Stimulated activated CD8-positive, alpha-beta memory T cell treated with anti-CD3 and anti-CD28 coated beads, Interleukin-2, amount 100 ng/mL, for 1 hour (primary cell): ENCODE measurements at regions not wholly inside any gene's neighbourhood (a gene's known extent, or its start where the extent isn't known, plus 50 kb on each side); places are given as distances from the start of the nearest gene placed in this dataset.
"Not testable (repeated sequence)": the region's sequence is repeated elsewhere in the genome, so short reads cannot be mapped to it uniquely, and the experiment has no call there.

ENCODE experiments used
- DNase-seq, 2 donors: peaks; one replicate each; pipeline ENCODE4 v3.0.0-alpha.2; 2020; ENCODE audit warnings: low read depth in 2 of 2

DNA sequence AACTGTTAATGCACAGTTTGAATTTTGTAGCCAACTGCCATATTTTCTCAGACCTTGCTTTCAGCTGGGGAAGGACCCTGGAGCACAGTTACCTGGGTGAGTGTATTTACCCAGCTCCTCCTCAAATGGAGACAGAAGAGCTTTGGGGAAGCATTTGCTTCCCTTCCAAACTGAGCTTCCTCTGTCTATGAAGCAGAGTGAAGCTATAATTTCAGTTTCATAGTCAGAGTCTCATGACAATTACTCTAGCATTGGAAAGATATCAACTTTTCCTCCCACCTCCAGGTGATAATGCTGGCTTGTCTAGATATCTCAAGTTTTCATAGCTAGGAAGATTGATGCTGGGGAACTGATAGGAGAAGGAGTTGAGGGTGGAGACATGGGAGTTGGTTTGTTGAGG, 406.4 kb upstream of the CLINT1 start:
- no peak for DNase-seq

DNA sequence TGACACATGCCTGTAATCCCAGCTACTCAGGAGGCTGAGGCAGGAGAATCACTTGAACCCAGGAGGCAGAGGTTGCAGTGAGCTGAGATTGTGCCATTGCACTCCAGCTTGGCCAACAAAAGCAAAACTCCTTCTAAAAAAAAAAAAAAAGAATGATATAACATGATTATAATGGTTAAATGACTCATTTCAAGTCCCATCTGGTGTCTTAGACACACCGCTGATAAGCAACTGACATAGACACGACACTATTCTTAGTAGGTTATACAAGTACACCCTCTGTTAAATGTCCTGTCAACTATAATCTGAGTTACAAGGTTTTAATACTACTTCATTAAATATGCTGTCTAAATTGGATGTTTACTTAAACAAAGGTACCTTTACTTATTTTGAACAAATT, 405.3 kb upstream of the CLINT1 start:
- no peak for DNase-seq

DNA sequence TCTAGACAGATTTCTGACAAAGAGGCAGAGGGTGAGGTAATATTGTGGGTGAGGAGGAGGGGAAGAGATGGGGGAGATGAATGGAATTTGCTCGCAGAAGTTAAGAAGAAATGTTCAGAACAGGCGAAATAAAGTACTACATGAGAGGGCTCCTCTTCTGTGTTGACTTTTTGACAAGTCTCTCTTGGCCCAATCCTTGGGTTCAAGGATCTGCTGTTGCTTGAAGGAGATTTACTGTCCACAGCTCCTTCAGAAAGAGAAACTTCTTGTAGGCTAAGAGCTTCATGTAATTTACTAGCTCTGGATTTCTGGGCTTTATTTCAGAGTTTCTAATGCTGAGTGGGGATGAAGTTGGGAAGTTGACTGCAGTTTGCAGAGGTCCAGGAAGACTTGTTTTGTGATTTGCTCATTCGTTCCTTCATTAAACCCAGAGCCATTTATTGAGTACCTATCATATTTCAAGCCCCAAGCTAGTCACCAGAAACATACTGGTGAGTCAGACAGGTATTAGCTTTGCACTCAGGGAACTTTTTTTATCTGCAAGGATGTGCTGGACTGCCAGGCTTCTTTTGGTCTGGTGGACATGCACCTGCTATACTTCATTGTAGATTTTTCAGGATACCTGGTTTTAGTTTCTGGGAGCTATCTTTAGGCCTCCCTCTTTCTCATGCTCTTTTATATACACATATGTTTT, 402.9 kb upstream of the CLINT1 start:
- DNase-seq = no peak

DNA sequence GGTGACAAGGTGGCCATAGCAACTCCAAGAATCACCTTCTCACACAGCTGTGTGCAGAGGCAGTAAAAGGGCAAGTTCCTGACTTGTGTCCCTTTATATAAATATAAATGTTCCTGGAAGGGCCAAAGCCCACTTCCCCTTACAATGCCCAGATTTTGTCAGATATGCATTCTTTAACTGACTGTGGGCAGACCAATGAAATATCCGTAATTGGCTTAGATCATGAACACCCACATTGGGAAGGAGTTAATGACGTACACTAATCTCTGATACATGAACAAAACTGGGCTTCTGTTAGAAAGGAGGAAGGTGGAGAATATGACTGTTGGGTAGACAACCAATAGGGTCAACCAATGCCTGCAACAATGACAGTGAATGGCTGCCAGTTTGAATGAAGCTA, 397.2 kb upstream of the CLINT1 start:
- no peak for DNase-seq

DNA sequence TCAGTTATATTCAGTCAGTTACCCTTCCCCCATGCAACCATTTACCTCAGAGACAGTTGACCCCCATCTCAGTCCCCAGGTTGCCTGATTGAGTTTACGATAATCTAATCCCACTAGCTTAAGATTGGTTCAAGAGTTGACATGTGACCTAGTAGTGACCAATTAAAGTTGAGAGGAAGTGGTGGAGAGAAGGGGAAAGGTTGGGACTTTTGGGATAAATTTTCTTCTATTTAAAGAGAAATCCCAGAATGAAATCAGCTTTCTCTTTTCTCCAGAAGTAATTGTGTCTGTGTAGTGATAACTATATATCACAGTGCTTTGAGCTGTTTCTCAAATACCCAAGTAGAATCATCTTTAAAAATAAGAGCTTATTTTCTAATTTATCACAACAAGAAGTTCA, 396.7 kb upstream of the CLINT1 start:
- no peak for DNase-seq

DNA sequence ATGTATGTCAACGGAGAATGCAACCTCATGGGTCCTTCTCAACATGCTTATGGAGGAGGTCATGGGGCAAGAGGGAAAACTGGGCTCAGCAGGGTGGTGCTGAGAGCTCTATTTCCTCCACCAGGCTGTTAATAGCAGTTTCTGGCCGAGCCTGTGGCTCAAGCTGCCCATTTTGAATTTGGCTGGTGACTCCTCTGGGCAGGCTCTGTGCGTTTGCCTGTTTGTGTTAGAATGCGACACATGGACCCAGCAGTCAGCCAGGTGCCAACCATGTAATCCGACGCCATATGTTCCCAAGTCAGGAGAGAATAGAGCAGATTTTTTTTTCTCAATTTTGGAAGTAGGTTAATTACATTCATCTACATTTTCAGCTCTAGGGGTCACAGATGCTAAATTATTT, 387.7 kb upstream of the CLINT1 start:
- no peak for DNase-seq

DNA sequence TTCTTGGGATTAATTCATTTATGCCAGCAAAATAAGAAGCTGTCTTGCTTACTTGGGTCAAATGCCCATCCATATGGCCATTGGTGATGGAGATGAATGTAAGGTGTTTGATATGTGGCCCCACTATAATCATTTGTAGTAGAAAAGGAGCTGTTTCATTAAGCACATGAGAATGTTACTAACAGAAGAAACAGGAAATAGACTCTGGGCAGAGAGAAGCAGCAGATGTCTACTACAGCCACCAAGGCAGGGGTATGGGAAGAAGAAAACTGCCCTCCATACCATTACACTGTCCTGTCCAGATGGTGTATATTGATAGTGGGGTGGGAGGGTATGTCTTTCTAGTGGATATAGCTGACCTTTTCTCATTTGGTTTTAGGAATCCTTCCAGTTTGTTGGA, 386.6 kb upstream of the CLINT1 start:
- DNase-seq = no peak

DNA sequence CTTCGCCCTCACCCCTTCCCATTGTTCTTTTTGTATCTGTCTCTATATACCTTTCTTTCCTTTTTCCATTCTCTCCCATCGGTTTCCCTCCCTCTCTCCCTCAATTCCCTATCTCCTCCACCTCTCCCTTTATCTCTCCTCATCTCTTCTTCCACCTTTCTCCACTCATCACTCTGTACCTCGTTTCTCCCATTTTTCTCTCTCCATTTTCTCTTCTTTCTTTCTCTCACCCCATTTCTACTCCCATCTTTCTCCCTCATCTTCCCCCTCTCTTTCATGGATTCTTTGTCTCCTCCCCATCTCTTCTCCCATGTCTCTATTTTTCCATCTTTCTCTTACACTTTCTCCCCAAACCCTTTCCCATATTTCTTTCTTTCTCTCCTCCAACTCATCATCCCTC, 385.9 kb upstream of the CLINT1 start:
- DNase-seq = no peak

DNA sequence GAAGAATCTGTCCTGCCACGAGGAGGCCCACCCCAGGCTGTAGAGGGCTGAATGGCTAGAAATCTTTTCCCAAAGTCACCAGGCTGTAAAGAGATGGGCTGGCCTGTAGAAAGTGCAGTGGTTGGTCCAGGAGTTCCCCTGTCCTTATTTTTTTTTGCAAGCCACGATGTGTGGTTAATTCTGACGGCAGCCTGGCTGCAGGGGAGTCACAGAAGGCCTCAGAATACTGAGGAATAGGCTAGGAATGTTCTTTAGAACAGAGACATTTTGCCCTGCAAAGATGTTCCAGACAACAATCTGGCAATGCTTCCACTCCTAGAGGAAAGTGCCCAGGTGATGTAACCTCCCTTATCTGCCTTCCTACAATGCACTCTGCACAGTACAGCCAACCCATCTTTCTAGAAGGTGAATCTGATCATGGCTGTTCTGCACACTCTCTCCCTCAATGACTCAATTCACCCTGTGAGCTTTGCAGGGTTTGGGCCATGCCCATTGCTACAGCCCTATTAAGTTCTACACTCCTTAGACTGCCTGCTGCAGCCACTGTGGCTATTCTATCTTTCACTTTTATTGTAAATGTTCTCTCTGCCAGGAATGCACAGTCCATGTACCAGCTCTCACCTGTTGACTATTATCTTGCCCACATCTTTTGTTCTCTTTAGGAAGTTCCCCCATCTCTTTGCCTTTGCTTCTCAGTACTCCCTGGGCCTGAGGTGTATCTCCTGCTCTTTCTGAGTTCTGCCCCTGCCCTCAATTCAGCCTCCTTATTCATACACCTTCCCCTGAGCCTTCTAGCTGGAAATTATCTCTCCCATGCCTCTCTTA, 377.8 kb upstream of the CLINT1 start:
- DNase-seq = no peak

DNA sequence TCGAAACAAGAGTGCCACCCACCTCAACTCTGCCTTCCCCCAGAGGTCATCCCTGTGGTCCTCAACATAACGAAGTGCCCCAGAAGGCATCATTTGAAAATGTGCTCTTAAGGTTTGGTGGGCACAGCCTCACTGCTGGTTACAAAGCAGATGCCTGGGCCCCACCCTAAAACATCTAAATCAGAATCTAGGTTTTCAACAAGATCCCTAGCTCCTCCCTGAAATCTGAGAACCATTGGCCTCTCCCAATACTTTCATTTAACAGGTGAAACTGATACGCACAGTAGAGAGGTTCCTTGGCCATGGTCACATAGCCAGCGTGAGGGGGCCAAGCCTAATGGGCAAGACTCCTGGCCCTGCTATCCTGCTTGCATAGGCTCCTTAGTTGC, 376.2 kb upstream of the CLINT1 start:
- no peak for DNase-seq

DNA sequence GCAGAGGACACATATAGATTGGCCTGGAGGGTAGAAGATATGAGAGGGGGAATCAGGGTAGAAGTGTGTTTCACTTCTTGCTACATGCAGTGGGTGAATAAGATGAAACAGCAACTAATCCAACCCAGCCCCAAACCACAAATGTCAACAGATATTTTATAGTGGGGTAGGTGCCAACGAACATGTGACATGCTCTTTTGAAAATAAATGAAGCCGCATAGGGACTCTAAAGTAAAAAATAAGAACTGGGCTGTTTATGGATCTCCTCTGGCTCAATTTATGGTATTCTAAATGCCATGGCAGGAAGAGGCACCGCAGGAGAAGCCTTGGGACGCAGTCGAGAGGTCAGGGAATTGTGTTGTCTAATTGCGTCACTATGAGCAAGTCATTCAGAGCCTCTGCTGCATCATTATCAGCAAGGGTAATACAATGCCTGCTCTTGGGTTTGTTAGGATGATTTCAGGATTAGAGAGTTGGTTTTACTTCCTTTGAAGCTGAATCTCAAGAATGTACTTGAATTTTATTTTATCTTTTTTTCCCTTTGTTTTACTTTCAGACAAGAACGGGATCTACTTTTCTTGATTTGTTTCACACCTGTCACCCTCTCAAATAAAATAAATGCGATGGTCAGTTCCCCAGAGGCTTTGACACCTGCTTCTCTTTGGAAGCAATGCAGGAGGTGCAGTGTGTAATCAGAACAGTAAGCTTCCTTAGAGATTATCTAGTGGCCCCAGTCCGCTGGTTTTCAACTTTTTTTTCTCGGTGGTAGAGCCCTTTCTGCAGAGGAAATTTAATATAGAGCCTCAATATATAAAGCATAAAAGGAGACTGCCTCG, 375.6 kb upstream of the CLINT1 start:
- DNase-seq = no peak

DNA sequence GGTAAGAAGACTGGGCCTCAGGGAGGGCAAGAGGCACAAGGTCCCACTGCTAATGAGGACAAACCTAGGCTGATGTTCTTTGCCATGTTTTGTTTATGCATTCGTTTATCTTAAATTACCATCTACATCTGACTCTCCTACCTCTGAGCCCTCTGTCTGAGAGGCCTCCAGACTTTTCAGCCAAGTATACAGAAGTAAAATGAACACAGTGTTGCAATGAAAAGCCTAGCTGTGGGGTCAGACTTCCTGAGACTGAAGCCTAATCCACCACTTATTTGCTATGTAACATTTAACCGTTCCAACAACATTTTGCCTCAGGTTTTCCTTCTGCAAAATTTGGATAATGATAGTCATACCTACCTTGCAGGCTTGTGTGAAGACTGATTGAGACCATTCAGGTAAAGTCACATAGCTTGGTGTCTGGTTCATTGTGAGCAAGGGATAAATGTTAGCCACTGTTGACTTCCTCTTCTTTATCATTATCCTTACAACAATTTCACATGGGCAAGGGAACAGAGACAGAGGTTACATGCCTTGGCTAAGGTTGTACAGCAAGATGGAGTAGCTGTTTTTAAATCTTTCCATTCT, 374.9 kb upstream of the CLINT1 start:
- DNase-seq = no peak

DNA sequence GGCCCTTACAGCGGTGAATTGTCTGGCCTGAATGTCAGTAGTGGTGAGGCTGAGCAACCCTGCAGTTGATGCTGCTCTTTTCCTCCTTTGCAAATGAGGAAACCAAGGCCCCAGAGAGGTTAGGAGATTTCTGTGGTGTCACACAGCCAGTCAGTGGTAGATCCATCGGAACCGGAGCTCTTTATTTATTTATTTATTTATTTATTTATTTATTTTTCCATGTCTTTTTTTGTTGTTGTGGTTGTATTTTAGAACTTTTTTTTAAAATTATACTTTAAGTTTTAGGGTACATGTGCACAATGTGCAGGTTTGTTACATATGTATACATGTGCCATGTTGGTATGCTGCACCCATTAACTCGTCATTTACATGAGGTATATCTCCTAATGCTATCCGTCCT, 368.4 kb upstream of the CLINT1 start:
- DNase-seq = not testable (repeated sequence)

DNA sequence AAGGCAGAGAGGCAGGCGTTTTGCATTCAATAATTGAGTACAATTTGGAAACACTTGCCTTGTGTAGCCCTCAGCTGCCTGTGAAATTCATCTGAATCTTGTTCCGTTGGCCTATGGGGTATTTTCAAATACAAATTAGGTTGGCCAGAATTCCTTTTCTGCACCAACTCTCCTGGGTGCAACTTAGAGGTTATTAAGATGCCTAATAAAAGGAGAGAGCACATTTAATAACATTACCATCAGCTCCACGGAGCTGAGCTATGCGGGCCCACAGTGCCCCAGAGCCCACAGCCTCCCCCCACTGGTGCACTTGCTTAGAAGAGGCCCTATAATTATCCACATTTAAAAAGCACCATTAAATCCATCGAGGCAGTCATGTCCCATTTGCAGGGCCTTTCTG, 367.6 kb upstream of the CLINT1 start:
- no peak for DNase-seq

DNA sequence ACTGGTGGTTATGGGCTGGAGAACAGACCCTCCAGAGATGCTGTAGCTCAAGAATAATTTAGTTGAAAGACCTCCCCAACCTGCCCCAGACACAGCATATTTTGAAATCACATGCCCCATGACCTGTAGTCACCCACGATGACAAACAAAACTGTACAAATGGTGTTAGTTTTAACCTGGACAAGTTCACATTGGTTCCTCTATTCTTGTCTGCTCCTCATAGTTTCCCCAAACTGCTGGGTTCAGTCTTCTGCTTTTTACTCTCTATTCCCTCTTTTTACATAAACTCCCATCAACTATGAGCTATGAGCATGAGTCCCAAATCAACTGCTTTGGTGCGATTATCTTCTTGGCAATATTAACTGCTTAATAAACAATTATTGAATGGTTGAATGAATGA, 365.3 kb upstream of the CLINT1 start:
- no peak for DNase-seq

DNA sequence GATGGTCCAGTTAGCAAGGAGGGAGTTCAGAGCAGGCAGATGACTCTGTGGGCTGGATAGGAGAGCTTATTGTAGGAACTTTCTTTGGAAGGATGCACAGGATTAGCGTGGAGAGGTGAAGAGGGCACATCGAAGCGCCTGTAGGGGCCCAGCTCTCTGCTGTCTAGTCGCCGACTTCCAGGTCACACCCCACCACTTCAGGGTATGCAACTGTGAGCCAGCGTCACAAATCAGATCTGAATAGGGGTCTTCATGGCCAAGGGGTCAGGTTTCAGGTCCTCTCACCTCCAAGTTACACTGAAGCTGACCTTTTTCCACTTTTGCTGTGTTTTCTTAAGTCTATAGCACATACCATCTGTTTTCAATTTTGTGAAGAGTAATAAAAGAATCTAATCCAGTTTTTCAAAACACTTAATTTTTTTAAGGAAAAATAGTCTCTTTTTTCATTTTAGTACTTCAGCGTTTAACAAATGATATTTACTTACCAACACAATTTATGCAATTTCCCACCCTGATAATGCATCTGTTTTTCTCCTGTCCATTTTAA, 364.2 kb upstream of the CLINT1 start:
- DNase-seq = no peak

DNA sequence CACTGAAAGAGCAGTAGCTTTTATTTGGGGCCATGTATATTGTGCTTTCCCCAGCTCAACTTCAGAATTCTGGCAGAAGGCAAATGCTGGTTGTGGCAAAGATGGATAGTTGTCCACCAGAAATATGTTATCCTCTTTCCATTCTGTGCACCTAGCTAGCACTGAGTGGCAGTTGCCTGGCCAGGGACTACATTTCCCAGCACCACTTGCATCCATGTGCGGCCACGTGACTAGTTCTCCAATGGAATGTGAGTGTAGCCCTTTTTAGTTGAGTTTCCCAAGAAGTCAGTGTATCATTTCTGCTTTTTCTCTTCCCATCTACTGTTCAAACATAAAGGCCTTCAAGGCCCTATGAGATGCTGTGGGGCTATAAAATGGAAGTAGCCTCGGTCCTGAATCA, 354.0 kb upstream of the CLINT1 start:
- DNase-seq = no peak

DNA sequence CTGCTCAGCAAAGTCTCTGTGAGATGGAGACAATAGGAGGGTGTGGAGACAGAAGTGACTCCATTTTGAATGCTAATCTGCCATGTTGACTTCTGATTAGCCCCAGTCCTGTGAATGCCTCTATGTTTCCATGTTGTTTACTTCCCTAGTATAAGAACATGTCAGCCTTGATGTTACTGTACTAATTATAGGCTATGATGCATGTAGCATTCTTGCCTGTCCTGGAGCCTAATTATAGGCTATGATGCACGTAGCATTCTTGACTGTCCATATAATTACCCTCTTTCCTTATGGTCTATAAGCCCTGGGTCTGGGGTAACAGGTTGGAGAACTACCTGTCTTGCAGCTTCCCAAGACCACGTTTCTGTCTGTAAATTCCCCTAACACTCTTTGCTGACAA, 353.3 kb upstream of the CLINT1 start:
- DNase-seq = no peak

DNA sequence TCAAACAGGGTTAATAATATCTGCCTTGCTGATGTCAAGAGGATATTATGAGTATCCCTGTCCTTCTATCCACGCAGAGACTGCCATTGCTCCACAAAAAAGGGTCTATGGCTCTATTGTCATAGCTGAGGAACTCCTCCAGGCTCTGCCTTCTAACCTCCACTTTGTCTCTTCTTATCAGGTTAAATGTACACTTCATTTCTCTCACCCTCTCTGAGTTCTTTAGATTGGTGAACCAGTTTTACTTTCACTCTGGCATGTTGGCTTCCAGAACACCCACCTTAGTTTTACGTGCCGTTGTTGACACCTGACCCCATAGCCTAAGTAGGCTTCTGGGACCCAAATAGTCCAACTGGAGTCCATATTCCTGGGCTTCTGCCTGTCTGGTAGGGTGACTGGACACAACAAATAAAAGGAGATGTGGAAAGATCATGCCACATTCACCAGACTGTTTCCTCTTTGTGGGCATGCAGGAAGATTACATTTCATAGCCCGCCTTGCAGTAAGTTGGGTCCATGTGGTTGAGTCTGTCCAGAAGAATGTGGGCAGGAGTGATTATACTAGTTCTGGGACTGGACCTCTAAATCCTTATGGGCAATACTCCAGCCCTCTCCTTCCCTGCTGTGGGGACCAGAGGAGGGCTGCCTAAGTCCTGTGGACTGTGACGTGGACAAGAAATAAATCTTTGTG, 350.4 kb upstream of the CLINT1 start:
- no peak for DNase-seq

DNA sequence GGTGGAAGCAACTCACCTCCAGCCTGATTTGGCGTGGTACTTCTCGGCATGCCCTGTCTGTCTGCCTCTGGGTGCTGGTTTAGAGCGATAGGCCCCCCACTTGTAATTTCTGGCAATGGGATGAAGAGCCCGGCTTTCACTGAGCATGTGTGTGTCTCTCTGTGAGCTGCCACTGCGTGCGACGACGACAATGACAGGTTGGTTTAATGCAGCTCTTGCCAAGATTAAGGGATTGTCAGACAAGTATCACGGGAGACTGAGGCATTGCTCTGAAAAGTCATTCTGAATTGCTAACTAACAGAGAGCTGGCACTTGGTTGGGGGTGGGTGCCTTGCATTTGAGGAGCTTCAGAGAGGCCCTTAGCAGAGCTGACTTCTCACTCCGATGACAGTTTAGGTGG, 348.8 kb upstream of the CLINT1 start:
- no peak for DNase-seq

DNA sequence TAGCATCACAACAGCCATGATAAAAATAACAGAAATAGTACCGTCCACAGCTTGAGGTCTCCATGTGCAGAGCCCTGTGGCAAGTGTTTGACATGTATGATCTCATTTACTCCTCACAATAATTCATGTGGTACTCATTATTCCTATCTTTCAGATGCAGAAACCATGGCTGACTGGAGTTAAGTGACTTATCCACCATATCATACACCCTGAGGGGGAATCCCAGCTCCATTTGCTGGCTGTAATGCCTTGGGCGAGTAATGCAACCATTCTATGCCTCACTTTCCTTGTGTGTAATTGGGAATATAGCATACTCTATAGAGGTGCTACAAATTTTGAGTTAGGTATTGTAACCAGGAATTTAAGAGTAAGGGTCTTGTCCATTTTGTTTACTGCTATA, 347.0 kb upstream of the CLINT1 start:
- no peak for DNase-seq
